WERI-Rb-1 (cell line): ENCODE measurements at regions not wholly inside any gene's neighbourhood (a gene's known extent, or its start where the extent isn't known, plus 50 kb on each side); places are given as distances from the start of the nearest gene placed in this dataset.

Source experiments
- DNase-seq: peaks from one replicate; pipeline ENCODE4 v3.0.0-alpha.2; 2020
- H3K27ac ChIP-seq: fragments of 250-450 bp; sonication (Bioruptor Pico); 2 replicates; pipeline ENCODE4 v1.5.1; 2020; ENCODE audit warnings: mild to moderate bottlenecking, moderate library complexity
- H3K27me3 ChIP-seq: fragments of 250-450 bp; sonication (Bioruptor Pico); 2 replicates; pipeline ENCODE4 v1.5.1; 2021; ENCODE audit warnings: mild to moderate bottlenecking, low read depth, moderate library complexity; ENCODE audit not compliant: insufficient read depth, severe bottlenecking
- H3K36me3 ChIP-seq: fragments of 250-450 bp; sonication (Bioruptor Pico); 2 replicates; pipeline ENCODE4 v1.5.1; 2020; ENCODE audit warnings: mild to moderate bottlenecking, moderate library complexity
- H3K4me3 ChIP-seq: 2 replicates; pipeline ENCODE4 v1.5.1; 2011; ENCODE audit warnings: low read depth, mild to moderate bottlenecking, control low read depth, low read length
- H3K9me3 ChIP-seq: fragments of 250-450 bp; sonication (Bioruptor Pico); 2 replicates; pipeline ENCODE4 v1.5.1; 2021; ENCODE audit warnings: mild to moderate bottlenecking, moderate library complexity; ENCODE audit not compliant: severe bottlenecking
- CTCF ChIP-seq: IDR thresholded peaks from 2 replicates; pipeline ENCODE4 v1.5.1; 2011; ENCODE audit warnings: low read depth, mild to moderate bottlenecking, control low read depth, inconsistent platforms, low read length

- peak; percentile 72 for TF ChIP-seq CTCF
- peak; percentile 59 for DNase-seq
- Histone ChIP-seq H3K9me3 (no peaks in the 10 kb centered on the region), H3K36me3 (no peaks in the 10 kb centered on the region), H3K27me3 (peaks cover 45% of the 10 kb centered on the region), H3K4me3 (no peak overlapping the region), H3K27ac (no peak overlapping the region)
Observed at GRCh38 chr5:162209005-162209605, 141.5 kb downstream of the GABRG2 start.

GRCh38 chr5:162214551-162214950 lies 147.0 kb downstream of the GABRG2 start:
- TF ChIP-seq CTCF = no peak
- no peak overlapping the region for H3K4me3 ChIP-seq
- H3K27ac ChIP-seq = no peak overlapping the region
- H3K36me3 ChIP-seq = no peaks in the 10 kb centered on the region
- peaks cover 46% of the 10 kb centered on the region for H3K27me3 ChIP-seq
- no peaks in the 10 kb centered on the region for H3K9me3 ChIP-seq
- DNase-seq = no peak

GRCh38 chr5:162217037-162217436 lies 149.5 kb downstream of the GABRG2 start:
- no peak overlapping the region for H3K27ac ChIP-seq
- peaks cover 41% of the 10 kb centered on the region for H3K27me3 ChIP-seq
- DNase-seq = no peak
- no peaks in the 10 kb centered on the region for H3K9me3 ChIP-seq
- no peak overlapping the region for H3K4me3 ChIP-seq
- H3K36me3 ChIP-seq = no peaks in the 10 kb centered on the region
- TF ChIP-seq CTCF = no peak

GRCh38 chr5:162221910-162222309 lies 154.3 kb downstream of the GABRG2 start:
- Histone ChIP-seq H3K27me3 (peaks cover 45% of the 10 kb centered on the region), H3K9me3 (no peaks in the 10 kb centered on the region), H3K4me3 (no peak overlapping the region), H3K27ac (no peak overlapping the region), H3K36me3 (no peaks in the 10 kb centered on the region)
- no peak for DNase-seq
- TF ChIP-seq CTCF = no peak

GRCh38 chr5:162227075-162227474 lies 159.5 kb downstream of the GABRG2 start:
- no peaks in the 10 kb centered on the region for H3K9me3 ChIP-seq
- no peak for TF ChIP-seq CTCF
- DNase-seq = no peak
- H3K27me3 ChIP-seq = peaks cover 60% of the 10 kb centered on the region
- H3K4me3 ChIP-seq = no peak overlapping the region
- no peaks in the 10 kb centered on the region for H3K36me3 ChIP-seq
- no peak overlapping the region for H3K27ac ChIP-seq

- Histone ChIP-seq H3K9me3 (no peaks in the 10 kb centered on the region), H3K36me3 (no peaks in the 10 kb centered on the region), H3K27me3 (peaks cover 44% of the 10 kb centered on the region), H3K27ac (no peak overlapping the region), H3K4me3 (no peak overlapping the region)
- DNase-seq = no peak
- TF ChIP-seq CTCF = no peak
Observed at GRCh38 chr5:162230348-162230747, 162.8 kb downstream of the GABRG2 start.
